Heart left ventricle (tissue), 16 donors: ENCODE measurements at regions not wholly inside any gene's neighbourhood (a gene's known extent, or its start where the extent isn't known, plus 50 kb on each side); places are given as distances from the start of the nearest gene placed in this dataset.

Experiments used
- ATAC-seq, 4 donors: fragments of 200-7000 bp; cut with Tn5 transposase; one replicate each; pipeline ENCODE4 v1.9.1; 2020 to 2022; ENCODE audit warnings: moderate library complexity in 4 of 4, mild to moderate bottlenecking in 3 of 4, moderate number of reproducible peaks in 1 of 4
- DNase-seq, 5 donors: peaks; one replicate each; pipeline ENCODE4 v3.0.0-alpha.2; 2020
- H3K27ac ChIP-seq, 12 donors: fragments of 200-600 bp; sonication (generic) in 4 of 12; one replicate each; pipeline versions ENCODE4 v1.5.0 to v1.8.0; 2016 to 2022; ENCODE audit warnings: mild to moderate bottlenecking in 2 of 12
- H3K27me3 ChIP-seq, 9 donors: fragments of 200-600 bp; sonication (generic) in 2 of 9; one replicate each; pipeline versions ENCODE4 v1.5.1 to v1.8.0; 2016 to 2022; ENCODE audit warnings: mild to moderate bottlenecking in 3 of 9
- H3K36me3 ChIP-seq, 9 donors: fragments of 200-600 bp; sonication (generic) in 2 of 9; one replicate each; pipeline versions ENCODE4 v1.5.0 to v1.8.0; 2018 to 2022; ENCODE audit warnings: mild to moderate bottlenecking in 2 of 9
- H3K4me1 ChIP-seq, 12 donors: fragments of 200-600 bp; sonication (generic) in 4 of 12; one replicate each; pipeline versions ENCODE4 v1.5.0 to v1.8.0; 2016 to 2022; ENCODE audit warnings: mild to moderate bottlenecking in 3 of 12
- H3K4me3 ChIP-seq, 12 donors: fragments of 200-600 bp; sonication (generic) in 4 of 12; one replicate each; pipeline versions ENCODE4 v1.5.0 to v1.8.0; 2017 to 2022; ENCODE audit warnings: mild to moderate bottlenecking in 9 of 12, moderate library complexity in 4 of 12
- H3K9me3 ChIP-seq, 12 donors: fragments of 200-600 bp; sonication (generic) in 4 of 12; one replicate each; pipeline versions ENCODE4 v1.5.0 to v1.8.0; 2016 to 2022; ENCODE audit warnings: mild to moderate bottlenecking in 1 of 12
- CTCF ChIP-seq, 12 donors: fragments of 200-600 bp; sonication (generic) in 4 of 12; IDR thresholded peaks; one replicate each; pipeline versions ENCODE4 v1.5.0 to v1.8.0; 2018 to 2022; ENCODE audit warnings: antibody characterized with exemption in 12 of 12, mild to moderate bottlenecking in 5 of 12
- POLR2A ChIP-seq, 2 donors: fragments of 450-650 bp; IDR thresholded peaks; one replicate each; pipeline ENCODE4 v1.6.1; 2017; ENCODE audit warnings: antibody characterized with exemption in 2 of 2, mild to moderate bottlenecking in 2 of 2, moderate library complexity in 2 of 2
- WGBS, 4 donors: extraction: QIAGEN DNeasy Blood & Tissue Kit in 2 of 4; methylation state at CpG; one replicate each; pipeline versions ENCODE4 v1.1.5 to v1.1.7; 2013 to 2018; 5-methylcytosine and 5-hydroxymethylcytosine counted together
- intact Hi-C, 10 donors: fragments of 100-400 bp; cut with DNase I; formaldehyde crosslinking; loops; one replicate each; pipeline versions ENCODE4 v1.11.1 to v1.14.2; 2022
- donor health status: ischemic (EF 13 %, LVEDD 7.1; RV severe dilation, severe dysfunction).
- donor health status: healthy with polysubstance abuse.
- donor health status: DM: no; HTN: yes; CAD: no.
- donor health status: DM: no; HTN: no; CAD: no.
- donor health status: ischemic (EF 25% LVEDD 6.9; RV normal size, moderate dysfunction).
- donor health status: ischemic (EF 25% LVEDD 5.7; RV mildly dilated, moderate dysfunction).
- donor health status: healthy.
- donor health status: DM: yes; HTN: yes; CAD: no.
- donor health status: ischemic (EF 35%, LVEDD 5.7; RV mildly dilated, moderate dysfunction).
- donor health status: nonischemic (EF 11% LVEDD 7.7; RV severe dilation, severe dysfunction).
- donor health status: DM: yes; HTN: yes; CAD: no.
- donor health status: PGD.
- donor health status: ischemic (EF 29% LVEDD 5.4; RV normal size, mild dysfunction).
- donor health status: nonischemic (EF 23%, LVEDD 6.1; RV moderate dilation, normal function).

- Histone ChIP-seq H3K27me3 (no peaks in the 10 kb centered on the region), H3K27ac (no peak overlapping the region), H3K4me1 (peaks cover 0 to 14% (median 3%) of the 10 kb centered on the region in 12 donors), H3K36me3 (no peaks in the 10 kb centered on the region), H3K9me3 (no peaks in the 10 kb centered on the region), H3K4me3 (no peak overlapping the region)
- intact Hi-C loops: no loop called here
- WGBS, 4 donors: 9 to 23% (median 16%) methylated on average over 1 of the region's 1 CpG
- ATAC-seq: no peak
- no peak for DNase-seq
- TF ChIP-seq POLR2A (IDR thresholded peaks at IDR 0.05) (no peak), CTCF (IDR thresholded peaks at IDR 0.05) (no peak)
Measured at GRCh38 chr4:112884406-112884805, 165.0 kb upstream of the ANK2 start.

GRCh38 chr4:112885897-112886296 lies 163.6 kb upstream of the ANK2 start:
- no peaks in the 10 kb centered on the region for H3K9me3 ChIP-seq
- peaks cover 0 to 14% (median 3%) of the 10 kb centered on the region in 12 donors for H3K4me1 ChIP-seq
- H3K27ac ChIP-seq: peak overlapping the region in 1 of 12 donors; percentile 4
- TF ChIP-seq CTCF (IDR thresholded peaks at IDR 0.05): no peak
- TF ChIP-seq POLR2A (IDR thresholded peaks at IDR 0.05): no peak
- intact Hi-C loops: no loop called here
- no peaks in the 10 kb centered on the region for H3K27me3 ChIP-seq
- ATAC-seq (peak in 1 of 4 donors; percentile 17), DNase-seq (no peak)
- no peak overlapping the region for H3K4me3 ChIP-seq
- 60 to 66% (median 61%) methylated on average over 2 of the region's 2 CpGs for WGBS, 4 donors
- no peaks in the 10 kb centered on the region for H3K36me3 ChIP-seq

GRCh38 chr4:112888622-112889021 lies 160.8 kb upstream of the ANK2 start:
- Histone ChIP-seq H3K36me3 (no peaks in the 10 kb centered on the region), H3K9me3 (no peaks in the 10 kb centered on the region), H3K4me3 (no peak overlapping the region), H3K27ac (no peak overlapping the region), H3K4me1 (peaks cover 0 to 14% (median 0%) of the 10 kb centered on the region in 12 donors), H3K27me3 (no peaks in the 10 kb centered on the region)
- no peak for DNase-seq
- 58 to 78% (median 65%) methylated on average over 2 of the region's 2 CpGs for WGBS, 4 donors
- peak in 1 of 4 donors; percentile 24 for ATAC-seq
- intact Hi-C loops: no loop called here
- no peak for TF ChIP-seq CTCF (IDR thresholded peaks at IDR 0.05)
- no peak for TF ChIP-seq POLR2A (IDR thresholded peaks at IDR 0.05)

GRCh38 chr4:112889199-112889598 lies 160.3 kb upstream of the ANK2 start:
- H3K4me3 ChIP-seq: peak overlapping the region in 7 of 12 donors; percentile 23 to 48 (median 31)
- TF ChIP-seq POLR2A (IDR thresholded peaks at IDR 0.05) (no peak), CTCF (IDR thresholded peaks at IDR 0.05) (no peak)

More at GRCh38 chr4:112889199-112889598, 160.3 kb upstream of the ANK2 start:
- Histone ChIP-seq H3K4me1 (peaks cover 0 to 12% (median 0%) of the 10 kb centered on the region in 12 donors), H3K27me3 (no peaks in the 10 kb centered on the region), H3K9me3 (no peaks in the 10 kb centered on the region), H3K36me3 (no peaks in the 10 kb centered on the region), H3K27ac (peak overlapping the region in 2 of 12 donors; percentile 47 to 67)
- DNase-seq (no peak), ATAC-seq (no peak)
- intact Hi-C loops: no loop called here
